H1 (cell line): ENCODE measurements at regions not wholly inside any gene's neighbourhood (a gene's known extent, or its start where the extent isn't known, plus 50 kb on each side); places are given as distances from the start of the nearest gene placed in this dataset.

Experiments used
- CTCF ChIA-PET: fragments of 300-600 bp; sonication (Branson Sonifier 250); formaldehyde crosslinking; loops from one replicate; lab custom pipeline; 2021; ENCODE audit not compliant: partially characterized antibody; lab: Charles Lee
- POLR2A ChIA-PET: fragments of 300-600 bp; sonication (Branson Sonifier 250); formaldehyde crosslinking; loops from one replicate; lab custom pipeline; 2021; ENCODE audit warnings: inconsistent platforms; ENCODE audit not compliant: partially characterized antibody; lab: Charles Lee
- DNase-seq, 2 experiments: peaks; one replicate each; pipeline versions ENCODE4 v3.0.0 to v3.0.0-alpha.2; 2010 to 2022; ENCODE audit warnings: low spot score in 2 of 2, low read depth in 1 of 2, mixed read lengths in 1 of 2
- FAIRE-seq: peaks from 2 replicates; lab custom pipeline; 2011; peaks lifted over from hg19 to GRCh38; lab: Jason Lieb, UNC
- H2AFZ ChIP-seq: 2 replicates; pipeline ENCODE4 v1.8.1; 2012; ENCODE audit warnings: low read length, inconsistent platforms
- H2AK5ac ChIP-seq: 2 replicates; pipeline ENCODE4 v1.6.1; 2013; ENCODE audit warnings: low read depth, low read length
- H2BK120ac ChIP-seq: replicated peaks from 2 replicates; pipeline ENCODE3; 2013; ENCODE audit warnings: low read depth, low read length, inconsistent platforms
- H2BK12ac ChIP-seq: 2 replicates; pipeline ENCODE4 v1.6.1; 2013; ENCODE audit warnings: low read depth, low read length
- H2BK15ac ChIP-seq: 2 replicates; pipeline ENCODE4 v1.6.1; 2013; ENCODE audit warnings: low read length
- H2BK20ac ChIP-seq: 2 replicates; pipeline ENCODE4 v1.6.1; 2013; ENCODE audit warnings: low read length
- H2BK5ac ChIP-seq: 2 replicates; pipeline ENCODE4 v1.6.1; 2013; ENCODE audit warnings: low read depth, low read length
- H3K14ac ChIP-seq: 2 replicates; pipeline ENCODE4 v1.6.1; 2013; ENCODE audit warnings: inconsistent platforms; ENCODE audit not compliant: insufficient read length
- H3K18ac ChIP-seq: 2 replicates; pipeline ENCODE4 v1.6.1; 2013; ENCODE audit warnings: low read length; ENCODE audit errors: extremely low read depth
- H3K23ac ChIP-seq: 2 replicates; pipeline ENCODE4 v1.6.1; 2013; ENCODE audit warnings: inconsistent platforms; ENCODE audit not compliant: insufficient read length
- H3K23me2 ChIP-seq: 2 replicates; pipeline ENCODE4 v1.6.1; 2013; ENCODE audit warnings: low read depth, low read length
- H3K27ac ChIP-seq: 2 replicates; pipeline ENCODE4 v1.6.1; 2011; ENCODE audit warnings: low read depth, low read length, inconsistent platforms
- H3K27me3 ChIP-seq, 4 experiments: replicated peaks in 1 of 4; 1 replicate in 1 of 4; 2 replicates in 3 of 4; pipeline versions ENCODE4 v1.6.1 to v1.8.1; 2011 to 2013; ENCODE audit warnings: low read length in 3 of 4, mild to moderate bottlenecking in 3 of 4, inconsistent platforms in 2 of 4, mixed read lengths in 2 of 4, moderate library complexity in 1 of 4; ENCODE audit not compliant: control insufficient read depth in 3 of 4, insufficient read depth in 3 of 4; ENCODE audit errors: extremely low read depth in 1 of 4
- H3K36me3 ChIP-seq, 4 experiments: 2 replicates each; pipeline versions ENCODE4 v1.6.1 to v1.8.1; 2011 to 2013; ENCODE audit warnings: mild to moderate bottlenecking in 4 of 4, low read length in 3 of 4, moderate library complexity in 2 of 4, control low read depth in 1 of 4, inconsistent platforms in 1 of 4; ENCODE audit not compliant: insufficient read depth in 4 of 4, control insufficient read depth in 2 of 4
- H3K4ac ChIP-seq: replicated peaks from 2 replicates; pipeline ENCODE3; 2013; ENCODE audit warnings: low read length, low read depth, mixed read lengths, inconsistent platforms; ENCODE audit not compliant: insufficient read length
- H3K4me1 ChIP-seq, 4 experiments: replicated peaks in 1 of 4; 1 replicate in 1 of 4; 2 replicates in 3 of 4; pipeline versions ENCODE4 v1.6.1 to v1.8.1; 2011 to 2013; ENCODE audit warnings: low read length in 3 of 4, inconsistent platforms in 2 of 4, mixed read lengths in 1 of 4; ENCODE audit not compliant: insufficient read depth in 4 of 4, control insufficient read depth in 3 of 4
- H3K4me2 ChIP-seq, 2 experiments: 2 replicates each; pipeline versions ENCODE4 v1.6.1 to v1.8.1; 2011 to 2013; ENCODE audit warnings: low read depth in 2 of 2, low read length in 2 of 2, control low read depth in 1 of 2, inconsistent platforms in 1 of 2, mild to moderate bottlenecking in 1 of 2; ENCODE audit not compliant: insufficient read depth in 1 of 2
- H3K4me3 ChIP-seq, 4 experiments: fragments of 200-600, 300-600 bp in 1 of 4; sonication (generic), shearing (Covaris generic), sonication (Bioruptor Twin) in 1 of 4; 2 replicates each; pipeline versions ENCODE4 v1.5.1 to v1.8.1; 2011 to 2016; ENCODE audit warnings: low read length in 4 of 4, low read depth in 3 of 4, control low read depth in 2 of 4, inconsistent platforms in 2 of 4, mild to moderate bottlenecking in 2 of 4, mixed read lengths in 1 of 4, moderate library complexity in 1 of 4; ENCODE audit not compliant: insufficient read depth in 2 of 4; ENCODE audit errors: extremely low read depth in 1 of 4
- H3K56ac ChIP-seq: replicated peaks from 2 replicates; pipeline ENCODE3; 2013; ENCODE audit warnings: low read depth, mild to moderate bottlenecking, mixed read lengths, low read length, inconsistent platforms; ENCODE audit not compliant: insufficient read length
- H3K79me1 ChIP-seq: 2 replicates; pipeline ENCODE4 v1.6.1; 2013; ENCODE audit warnings: low read depth, low read length, control low read depth
- H3K79me2 ChIP-seq, 2 experiments: 2 replicates each; pipeline versions ENCODE4 v1.6.1 to v1.8.1; 2012 to 2013; ENCODE audit warnings: low read length in 2 of 2, mild to moderate bottlenecking in 2 of 2, inconsistent platforms in 1 of 2; ENCODE audit not compliant: insufficient read depth in 2 of 2, control insufficient read depth in 1 of 2
- H3K9ac ChIP-seq, 4 experiments: replicated peaks in 1 of 4; 1 replicate in 1 of 4; 2 replicates in 3 of 4; pipeline versions ENCODE4 v1.6.1 to v1.8.1; 2011 to 2013; ENCODE audit warnings: low read depth in 3 of 4, low read length in 3 of 4, control low read depth in 2 of 4, mild to moderate bottlenecking in 2 of 4, moderate library complexity in 2 of 4, inconsistent platforms in 1 of 4; ENCODE audit errors: extremely low read depth in 1 of 4
- H3K9me3 ChIP-seq, 2 experiments: 2 replicates each; pipeline versions ENCODE4 v1.6.1 to v1.8.1; 2012 to 2013; ENCODE audit warnings: mild to moderate bottlenecking in 2 of 2, moderate library complexity in 2 of 2, control low read depth in 1 of 2, inconsistent platforms in 1 of 2, low read depth in 1 of 2, low read length in 1 of 2, mixed read lengths in 1 of 2; ENCODE audit not compliant: insufficient read depth in 2 of 2
- H4K20me1 ChIP-seq, 2 experiments: replicated peaks in 1 of 2; 2 replicates each; pipeline versions ENCODE3 to v1.8.1; 2011 to 2013; ENCODE audit warnings: inconsistent platforms in 2 of 2, low read length in 2 of 2, mild to moderate bottlenecking in 1 of 2; ENCODE audit not compliant: insufficient read depth in 2 of 2, control insufficient read depth in 1 of 2
- H4K5ac ChIP-seq: 2 replicates; pipeline ENCODE4 v1.6.1; 2013; ENCODE audit warnings: low read length, low read depth, mixed read lengths, inconsistent platforms; ENCODE audit not compliant: insufficient read length
- H4K8ac ChIP-seq: 2 replicates; pipeline ENCODE4 v1.8.0; 2013; ENCODE audit warnings: mild to moderate bottlenecking, moderate library complexity, low read length, inconsistent platforms; ENCODE audit not compliant: insufficient read depth; ENCODE audit errors: extremely low read depth
- H4K91ac ChIP-seq: replicated peaks from 2 replicates; pipeline ENCODE3; 2013; ENCODE audit warnings: low read length, mixed read lengths, inconsistent platforms; ENCODE audit not compliant: insufficient read length
- KDM4A ChIP-seq: IDR thresholded peaks from one replicate; pipeline ENCODE4 v1.7.1; 2012; ENCODE audit warnings: low read depth, mild to moderate bottlenecking, moderate library complexity, low read length, inconsistent platforms; ENCODE audit not compliant: severe bottlenecking
- SIRT6 ChIP-seq: IDR thresholded peaks from one replicate; pipeline ENCODE4 v1.7.1; 2012; ENCODE audit warnings: low read length, inconsistent platforms
- SIX5 ChIP-seq: IDR thresholded peaks from 2 replicates; pipeline ENCODE4 v1.6.1; 2011; ENCODE audit warnings: mild to moderate bottlenecking, low read depth, low read length
- TAF1 ChIP-seq: IDR thresholded peaks from 2 replicates; pipeline ENCODE4 v1.6.1; 2011; ENCODE audit warnings: mild to moderate bottlenecking, low read depth, low read length
- TAF7 ChIP-seq: optimal IDR thresholded peaks from 2 replicates; pipeline ENCODE3; 2011; ENCODE audit warnings: low read depth, mild to moderate bottlenecking, inconsistent platforms, low read length, moderate library complexity, borderline replicate concordance
- WGBS, 2 experiments: shearing (Covaris generic) in 1 of 2; methylation state at CpG; one replicate each; pipeline versions ENCODE4 v1.1.6 to v1.1.7; 2013 to 2015; ENCODE audit warnings: low lambda C conversion rate in 2 of 2, mixed read lengths in 2 of 2, inconsistent platforms in 1 of 2, low coverage in 1 of 2, missing lambda C conversion rate in 1 of 2; ENCODE audit not compliant: insufficient replicate concordance in 2 of 2, insufficient coverage in 1 of 2, insufficient read length in 1 of 2; ENCODE audit errors: extremely low coverage in 1 of 2, missing lambda C conversion rate in 1 of 2; 5-methylcytosine and 5-hydroxymethylcytosine counted together

DNA sequence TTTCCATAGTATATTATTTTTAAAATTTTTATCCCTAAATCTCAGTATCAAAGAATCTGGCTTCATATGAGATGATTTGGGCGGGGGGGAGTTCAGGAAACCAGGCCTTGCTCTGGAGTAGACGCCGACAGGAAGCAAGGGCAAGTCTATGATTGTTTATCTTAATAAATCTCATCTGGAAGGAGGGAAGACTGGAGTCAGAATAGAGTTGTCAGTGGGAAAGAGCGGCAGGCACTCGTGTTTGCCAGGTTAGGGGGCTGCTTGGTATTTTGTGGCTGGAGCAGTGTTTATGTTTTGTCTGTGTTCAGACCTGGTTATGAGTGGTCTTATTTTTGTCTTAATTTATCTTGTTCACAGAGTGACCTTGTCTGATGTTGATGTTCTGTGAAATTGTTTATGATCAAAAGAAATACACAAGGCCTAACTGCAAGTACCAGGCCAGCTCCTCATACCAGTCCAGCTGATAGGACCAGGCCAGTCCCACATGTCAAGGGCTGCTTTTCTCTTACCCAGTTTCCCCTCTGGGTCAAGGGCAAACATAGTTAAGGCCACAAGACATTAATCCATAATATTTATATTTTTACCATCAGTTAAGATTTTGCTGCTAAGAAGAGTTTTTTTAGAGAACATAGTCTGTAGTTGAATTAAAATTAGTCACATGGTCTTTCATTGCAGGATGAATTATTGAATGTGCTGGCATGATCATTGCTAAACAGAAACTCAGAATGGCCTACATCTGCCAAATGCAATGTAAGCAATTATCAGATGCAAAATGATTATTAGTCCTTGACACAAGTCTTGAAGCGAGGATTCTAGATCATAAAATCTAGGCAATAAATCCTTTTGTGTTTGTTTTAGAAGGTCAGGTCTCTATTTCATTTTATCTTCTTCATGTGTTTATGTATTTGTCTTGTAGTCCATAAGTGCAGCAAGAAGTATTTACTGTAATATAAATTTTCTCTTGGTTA, 176.5 kb downstream of the GASK1B start:
- H2BK5ac ChIP-seq, result no peak overlapping the region
- H4K8ac ChIP-seq, result no peak overlapping the region
- no peak overlapping the region for H3K23ac ChIP-seq
- no peak for TF ChIP-seq TAF1
- TF ChIP-seq SIRT6, result no peak
- TF ChIP-seq TAF7, result no peak
- no peak for TF ChIP-seq KDM4A
- TF ChIP-seq SIX5, result no peak
- no peak overlapping the region for H2BK15ac ChIP-seq
- no peaks in the 10 kb centered on the region for H3K36me3 ChIP-seq
- H3K27ac ChIP-seq, result no peak overlapping the region
- H3K18ac ChIP-seq, result no peak overlapping the region
- FAIRE-seq, result no peak
- DNase-seq, result no peak
- no peak overlapping the region for H4K91ac ChIP-seq
- H3K4me1 ChIP-seq, result no peaks in the 10 kb centered on the region
- H3K4me2 ChIP-seq, result no peak overlapping the region
- H3K4me3 ChIP-seq, result no peak overlapping the region
- no peak overlapping the region for H3K14ac ChIP-seq
- ChIA-PET CTCF (interaction anchor here (0.9 to 2.0 kb wide), 6 partner anchors 124 to 307 kb away, joined by 3 to 7 read pairs (median 4); no protein-coding TSS in a partner anchor), POLR2A (no interaction called here)
- WGBS, 2 experiments, result 92% methylated on average over 6 of the region's 6 CpGs; no CpG with 5 or more reads in 1 of the 2 experiments
- H3K56ac ChIP-seq, result no peak overlapping the region
- no peaks in the 10 kb centered on the region for H3K79me2 ChIP-seq
- H4K5ac ChIP-seq, result no peak overlapping the region
- H3K9me3 ChIP-seq, result no peaks in the 10 kb centered on the region
- no peaks in the 10 kb centered on the region for H3K79me1 ChIP-seq
- no peaks in the 10 kb centered on the region for H3K27me3 ChIP-seq
- no peak overlapping the region for H2AFZ ChIP-seq
- H2BK120ac ChIP-seq, result no peak overlapping the region
- no peak overlapping the region for H2AK5ac ChIP-seq
- no peak overlapping the region for H3K4ac ChIP-seq
- no peaks in the 10 kb centered on the region for H4K20me1 ChIP-seq
- H2BK12ac ChIP-seq, result no peak overlapping the region
- no peaks in the 10 kb centered on the region for H3K23me2 ChIP-seq
- H3K9ac ChIP-seq, result peak overlapping the region in 1 of 4 experiments; percentile 34; a peak in 1 of 7 replicates
- no peak overlapping the region for H2BK20ac ChIP-seq
